ENCODE measurements at regions not wholly inside any gene's neighbourhood (a gene's known extent, or its start where the extent isn't known, plus 50 kb on each side); places are given as distances from the start of the nearest gene placed in this dataset.
A peak's percentile ranks its signal among the peaks of the same experiment; 100 is the strongest.

DNA sequence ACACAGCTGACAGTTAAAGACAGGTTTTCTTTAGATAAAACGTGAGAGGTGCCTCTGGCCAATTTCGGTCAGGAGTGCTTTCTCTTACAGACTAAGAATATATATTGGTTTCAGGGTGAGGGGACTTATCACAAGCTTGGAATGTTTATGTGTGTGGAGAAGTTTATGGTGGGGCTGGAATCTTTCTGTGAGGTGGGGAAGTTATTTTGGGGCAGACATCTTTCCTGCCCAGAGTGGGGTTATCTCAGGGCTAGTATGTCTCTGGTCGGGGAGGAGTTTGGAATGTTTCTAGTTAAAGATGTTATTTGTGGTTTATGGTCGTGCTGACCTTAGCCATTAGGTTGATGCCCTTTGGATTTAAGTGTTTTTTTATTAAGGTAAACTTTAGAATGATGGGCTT, 115.2 kb downstream of the SLC5A7 start:
- H3K4me3 Mint-ChIP-seq = no peak overlapping the region
- H3K4me1 Mint-ChIP-seq = no peaks in the 10 kb centered on the region
- peaks cover 3% of the 10 kb centered on the region for H3K9me3 Mint-ChIP-seq
- peaks cover 4% of the 10 kb centered on the region for H3K27me3 Mint-ChIP-seq (ENCODE audit: low read depth)
- peak overlapping the region in 1 of 3 experiments; percentile 38 for H3K27ac Mint-ChIP-seq
- H3K36me3 Mint-ChIP-seq (ENCODE audit: low read depth) = no peaks in the 10 kb centered on the region
- TF ChIP-seq, protein P1, sequence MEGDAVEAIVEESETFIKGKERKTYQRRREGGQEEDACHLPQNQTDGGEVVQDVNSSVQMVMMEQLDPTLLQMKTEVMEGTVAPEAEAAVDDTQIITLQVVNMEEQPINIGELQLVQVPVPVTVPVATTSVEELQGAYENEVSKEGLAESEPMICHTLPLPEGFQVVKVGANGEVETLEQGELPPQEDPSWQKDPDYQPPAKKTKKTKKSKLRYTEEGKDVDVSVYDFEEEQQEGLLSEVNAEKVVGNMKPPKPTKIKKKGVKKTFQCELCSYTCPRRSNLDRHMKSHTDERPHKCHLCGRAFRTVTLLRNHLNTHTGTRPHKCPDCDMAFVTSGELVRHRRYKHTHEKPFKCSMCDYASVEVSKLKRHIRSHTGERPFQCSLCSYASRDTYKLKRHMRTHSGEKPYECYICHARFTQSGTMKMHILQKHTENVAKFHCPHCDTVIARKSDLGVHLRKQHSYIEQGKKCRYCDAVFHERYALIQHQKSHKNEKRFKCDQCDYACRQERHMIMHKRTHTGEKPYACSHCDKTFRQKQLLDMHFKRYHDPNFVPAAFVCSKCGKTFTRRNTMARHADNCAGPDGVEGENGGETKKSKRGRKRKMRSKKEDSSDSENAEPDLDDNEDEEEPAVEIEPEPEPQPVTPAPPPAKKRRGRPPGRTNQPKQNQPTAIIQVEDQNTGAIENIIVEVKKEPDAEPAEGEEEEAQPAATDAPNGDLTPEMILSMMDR (IDR thresholded peaks at IDR 0.05; ENCODE audit: unreplicated experiment in 3 of 3) = no peak

DNA sequence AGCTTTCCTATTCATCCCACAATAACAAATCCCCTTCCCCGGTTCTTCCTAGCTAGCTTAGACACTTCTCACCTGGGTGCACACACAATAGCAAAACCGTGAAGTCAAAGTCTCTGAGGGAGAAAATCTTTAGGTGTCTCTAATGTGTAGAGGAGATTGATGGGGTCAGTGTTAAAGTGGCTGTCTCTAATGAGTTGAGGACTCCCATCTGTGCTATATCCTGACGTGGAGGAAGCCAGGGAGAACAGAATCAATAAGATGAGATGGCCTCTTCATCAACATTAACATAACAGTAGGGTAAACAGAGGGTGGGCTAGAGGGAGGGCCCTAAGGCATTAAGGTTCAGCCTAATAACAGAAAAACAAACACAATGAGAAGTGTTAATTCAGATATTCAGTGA, 120.4 kb downstream of the SLC5A7 start:
- peaks cover 9% of the 10 kb centered on the region for H3K9me3 Mint-ChIP-seq
- TF ChIP-seq, protein P1 (IDR thresholded peaks at IDR 0.05; ENCODE audit: unreplicated experiment in 3 of 3) = no peak
- H3K4me3 Mint-ChIP-seq = no peak overlapping the region
- no peaks in the 10 kb centered on the region for H3K4me1 Mint-ChIP-seq
- peaks cover 8% of the 10 kb centered on the region for H3K27me3 Mint-ChIP-seq (ENCODE audit: low read depth)
- H3K27ac Mint-ChIP-seq = no peak overlapping the region
- peaks cover 8% of the 10 kb centered on the region for H3K36me3 Mint-ChIP-seq (ENCODE audit: low read depth)

DNA sequence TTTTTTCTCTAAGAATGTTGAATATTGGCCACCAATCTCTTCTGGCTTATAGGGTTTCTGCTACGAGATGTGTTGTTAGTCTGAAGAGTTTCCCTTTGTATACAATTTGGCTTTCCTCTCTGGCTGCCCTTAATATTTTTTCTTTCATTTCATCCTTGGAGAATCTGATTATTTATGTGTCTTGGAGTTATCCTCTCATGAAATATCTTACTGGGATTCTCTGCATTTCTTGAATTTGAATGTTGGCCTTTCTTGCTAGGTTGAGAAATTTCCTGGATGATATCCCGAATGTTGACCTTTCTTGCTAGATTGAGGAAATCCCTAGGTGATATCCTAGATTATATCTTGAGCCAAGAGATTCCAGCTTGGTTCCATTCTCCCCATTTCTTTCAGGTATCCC, 125.6 kb downstream of the SLC5A7 start:
- TF ChIP-seq, protein P1 (IDR thresholded peaks at IDR 0.05; ENCODE audit: unreplicated experiment in 3 of 3) = no peak
- Mint-ChIP-seq H3K4me3 (no peak overlapping the region), H3K4me1 (no peaks in the 10 kb centered on the region), H3K27ac (no peak overlapping the region), H3K27me3 (ENCODE audit: low read depth) (peaks cover 6% of the 10 kb centered on the region), H3K36me3 (ENCODE audit: low read depth) (peaks cover 13% of the 10 kb centered on the region), H3K9me3 (peaks cover 25% of the 10 kb centered on the region)

DNA sequence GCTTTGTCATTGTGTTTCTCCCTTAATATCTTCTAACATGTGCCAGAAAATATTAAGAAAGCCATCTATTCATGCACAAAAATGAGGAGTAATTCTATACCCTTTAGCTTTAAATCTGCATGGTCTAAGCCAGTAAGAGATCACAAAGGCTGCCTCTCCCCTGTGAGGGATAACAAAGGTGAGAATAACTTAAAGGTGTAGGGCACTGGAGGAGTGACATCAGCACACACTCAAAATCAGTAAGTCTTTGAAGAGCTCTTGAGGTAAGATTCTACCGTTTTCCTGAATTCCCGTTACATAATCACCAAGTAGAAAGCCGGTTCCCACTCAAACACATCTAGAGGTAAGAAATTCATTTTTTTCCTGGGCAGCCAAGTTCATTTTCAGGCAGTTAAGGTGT, 123.9 kb upstream of the SULT1C3 start:
- H3K27me3 Mint-ChIP-seq (ENCODE audit: low read depth) = peaks cover 3% of the 10 kb centered on the region
- no peak overlapping the region for H3K27ac Mint-ChIP-seq
- H3K36me3 Mint-ChIP-seq (ENCODE audit: low read depth) = peaks cover 5% of the 10 kb centered on the region
- peaks cover 16% of the 10 kb centered on the region for H3K9me3 Mint-ChIP-seq
- TF ChIP-seq, protein P1 (IDR thresholded peaks at IDR 0.05; ENCODE audit: unreplicated experiment in 3 of 3) = no peak
- no peaks in the 10 kb centered on the region for H3K4me1 Mint-ChIP-seq
- no peak overlapping the region for H3K4me3 Mint-ChIP-seq

DNA sequence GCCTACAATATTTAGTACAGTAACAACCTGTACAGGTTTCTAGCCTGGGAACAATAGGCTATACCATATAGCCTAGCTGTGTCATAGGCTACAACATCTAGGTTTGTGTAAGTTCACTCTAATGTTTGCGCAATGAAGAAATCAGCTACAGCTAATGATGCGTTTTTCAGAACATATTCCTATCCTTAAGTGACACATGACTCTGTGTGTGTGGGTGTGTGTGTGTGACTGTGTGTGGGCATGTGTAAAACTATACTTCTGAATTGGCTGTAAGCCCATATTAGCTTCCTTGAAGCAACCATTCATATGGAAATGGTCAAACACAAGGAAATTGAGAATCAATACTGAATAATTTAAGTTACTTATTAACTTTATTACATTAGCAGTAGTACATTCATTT, 120.8 kb upstream of the SULT1C3 start:
- peaks cover under 1% of the 10 kb centered on the region for H3K4me1 Mint-ChIP-seq
- peaks cover 1% of the 10 kb centered on the region for H3K27me3 Mint-ChIP-seq (ENCODE audit: low read depth)
- TF ChIP-seq, protein P1 (IDR thresholded peaks at IDR 0.05; ENCODE audit: unreplicated experiment in 3 of 3) = no peak
- H3K36me3 Mint-ChIP-seq (ENCODE audit: low read depth) = peaks cover 2% of the 10 kb centered on the region
- H3K27ac Mint-ChIP-seq = no peak overlapping the region
- no peak overlapping the region for H3K4me3 Mint-ChIP-seq
- peaks cover 4% of the 10 kb centered on the region for H3K9me3 Mint-ChIP-seq

DNA sequence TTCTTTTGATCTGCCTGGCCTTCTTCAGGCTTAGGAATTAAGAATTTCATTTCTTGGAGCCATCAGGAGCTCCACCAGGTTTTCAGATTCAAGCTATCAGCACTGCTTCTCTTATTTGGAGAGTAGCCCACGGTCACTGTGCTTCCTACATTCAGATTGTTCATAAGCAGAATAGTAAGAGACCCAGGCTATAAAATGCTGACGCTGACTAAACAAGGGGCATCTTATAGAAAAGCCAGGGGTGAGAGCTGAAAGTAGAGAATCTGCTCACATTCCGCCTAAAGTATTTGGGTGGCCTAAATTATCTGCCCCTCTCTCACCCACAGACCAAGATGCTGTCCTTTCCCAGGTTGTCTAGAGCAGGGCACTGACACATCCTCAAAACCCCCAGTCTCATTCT, 120.3 kb upstream of the SULT1C3 start:
- H3K27ac Mint-ChIP-seq = no peak overlapping the region
- no peaks in the 10 kb centered on the region for H3K27me3 Mint-ChIP-seq (ENCODE audit: low read depth)
- H3K4me3 Mint-ChIP-seq = no peak overlapping the region
- H3K4me1 Mint-ChIP-seq = peaks cover 6% of the 10 kb centered on the region
- H3K9me3 Mint-ChIP-seq = peaks cover 3% of the 10 kb centered on the region
- H3K36me3 Mint-ChIP-seq (ENCODE audit: low read depth) = no peaks in the 10 kb centered on the region
- TF ChIP-seq, protein P1 (IDR thresholded peaks at IDR 0.05; ENCODE audit: unreplicated experiment in 3 of 3) = no peak
